Spleen (tissue), 7 donors: ENCODE measurements at regions not wholly inside any gene's neighbourhood (a gene's known extent, or its start where the extent isn't known, plus 50 kb on each side); places are given as distances from the start of the nearest gene placed in this dataset.

Source experiments
- POLR2A ChIP-seq, 3 donors: fragments of 450-650 bp; IDR thresholded peaks; one replicate each; pipeline ENCODE4 v1.5.1; 2017; ENCODE audit warnings: antibody characterized with exemption in 3 of 3, mild to moderate bottlenecking in 1 of 3
- TF ChIP-seq, protein P1 (sequence below), 11 experiments: fragments of 200-600 bp in 7 of 11; fragments of 450-650 bp in 4 of 11; sonication (generic) in 4 of 11; IDR thresholded peaks in 8 of 11; conservative IDR thresholded peaks in 3 of 11; 1 replicate in 7 of 11; 2 replicates in 4 of 11; pipeline versions ENCODE4 v1.4.0 to v1.8.0; 2016 to 2021; ENCODE audit warnings: antibody characterized with exemption in 11 of 11, inconsistent platforms in 4 of 11, mild to moderate bottlenecking in 1 of 11
- donor health status: DM: no; HTN: no; CAD: no; lungs with moderate emphysema.
- donor health status: DM: no; HTN: no; CAD: no.
- donor health status: DM: no; HTN: no; CAD: no.

DNA sequence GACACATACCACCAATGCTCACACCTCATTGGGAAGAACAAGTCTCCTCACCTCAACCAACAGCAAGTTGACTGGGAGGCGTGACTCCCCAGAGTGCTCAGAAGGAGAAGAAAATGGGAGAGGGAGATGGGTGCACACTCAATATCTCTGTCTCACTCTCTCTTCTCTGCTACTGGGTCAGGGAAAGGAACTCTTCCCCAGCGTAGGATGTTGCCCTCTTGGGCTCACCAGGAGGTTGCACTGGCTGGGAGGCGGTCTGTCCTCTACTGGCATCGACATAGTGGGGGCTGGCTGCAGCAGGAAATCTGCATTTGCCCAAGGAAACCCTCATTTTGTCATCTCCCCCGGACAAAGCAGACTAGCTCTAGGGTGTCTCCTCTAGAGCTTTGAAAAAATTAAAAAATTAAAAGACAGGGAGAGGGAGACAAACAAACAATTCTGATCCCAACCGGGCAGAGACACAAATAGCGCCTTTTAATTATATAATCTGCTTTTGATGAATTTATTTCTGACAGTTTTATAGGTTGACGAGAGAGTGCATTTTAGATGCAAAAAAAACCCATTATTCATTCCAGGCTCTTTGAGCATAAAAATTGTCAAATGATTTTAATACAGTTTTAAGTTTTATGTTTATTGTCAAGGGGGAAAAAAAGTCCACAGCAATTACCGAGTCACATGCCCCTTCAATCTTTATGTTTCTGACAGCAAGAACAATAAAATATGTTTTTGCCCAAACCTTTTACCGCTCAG is 179.3 kb upstream of the MVB12B start:
- no peak for TF ChIP-seq POLR2A (IDR thresholded peaks at IDR 0.05)
- TF ChIP-seq, protein P1, sequence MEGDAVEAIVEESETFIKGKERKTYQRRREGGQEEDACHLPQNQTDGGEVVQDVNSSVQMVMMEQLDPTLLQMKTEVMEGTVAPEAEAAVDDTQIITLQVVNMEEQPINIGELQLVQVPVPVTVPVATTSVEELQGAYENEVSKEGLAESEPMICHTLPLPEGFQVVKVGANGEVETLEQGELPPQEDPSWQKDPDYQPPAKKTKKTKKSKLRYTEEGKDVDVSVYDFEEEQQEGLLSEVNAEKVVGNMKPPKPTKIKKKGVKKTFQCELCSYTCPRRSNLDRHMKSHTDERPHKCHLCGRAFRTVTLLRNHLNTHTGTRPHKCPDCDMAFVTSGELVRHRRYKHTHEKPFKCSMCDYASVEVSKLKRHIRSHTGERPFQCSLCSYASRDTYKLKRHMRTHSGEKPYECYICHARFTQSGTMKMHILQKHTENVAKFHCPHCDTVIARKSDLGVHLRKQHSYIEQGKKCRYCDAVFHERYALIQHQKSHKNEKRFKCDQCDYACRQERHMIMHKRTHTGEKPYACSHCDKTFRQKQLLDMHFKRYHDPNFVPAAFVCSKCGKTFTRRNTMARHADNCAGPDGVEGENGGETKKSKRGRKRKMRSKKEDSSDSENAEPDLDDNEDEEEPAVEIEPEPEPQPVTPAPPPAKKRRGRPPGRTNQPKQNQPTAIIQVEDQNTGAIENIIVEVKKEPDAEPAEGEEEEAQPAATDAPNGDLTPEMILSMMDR (IDR thresholded peaks at IDR 0.05 in 8 of 11, conservative IDR thresholded peaks at IDR 0.05 in 3 of 11), result no peak
